Parathyroid adenoma (tissue), 2 donors: ENCODE measurements at regions not wholly inside any gene's neighbourhood (a gene's known extent, or its start where the extent isn't known, plus 50 kb on each side); places are given as distances from the start of the nearest gene placed in this dataset.

Experiments
- H2AFZ ChIP-seq: fragments of 300-600 bp; sonication (generic); one replicate; pipeline ENCODE4 v1.7.0; 2017; ENCODE audit warnings: antibody characterized with exemption, mild to moderate bottlenecking
- H3K27ac ChIP-seq: fragments of 300-600 bp; sonication (generic); one replicate; pipeline ENCODE4 v1.7.0; 2017
- H3K27me3 ChIP-seq: fragments of 300-600 bp; sonication (generic); one replicate; pipeline ENCODE4 v1.7.0; 2017; ENCODE audit warnings: low read length; ENCODE audit not compliant: control insufficient read depth, insufficient read depth
- H3K36me3 ChIP-seq: fragments of 300-600 bp; sonication (generic); one replicate; pipeline ENCODE4 v1.7.0; 2017; ENCODE audit warnings: low read length; ENCODE audit not compliant: control insufficient read depth, insufficient read depth
- H3K4me1 ChIP-seq: fragments of 300-600 bp; sonication (generic); one replicate; pipeline ENCODE4 v1.7.0; 2017; ENCODE audit warnings: control low read depth
- H3K4me2 ChIP-seq: fragments of 300-600 bp; sonication (generic); one replicate; pipeline ENCODE4 v1.7.0; 2017; ENCODE audit warnings: low read length
- H3K4me3 ChIP-seq: fragments of 300-600 bp; sonication (generic); one replicate; pipeline ENCODE4 v1.7.0; 2017; ENCODE audit warnings: low read depth, low read length
- H3K79me2 ChIP-seq: fragments of 300-600 bp; sonication (generic); one replicate; pipeline ENCODE4 v1.7.0; 2017; ENCODE audit warnings: control low read depth
- H3K9ac ChIP-seq: fragments of 300-600 bp; sonication (generic); one replicate; pipeline ENCODE4 v1.7.0; 2017; ENCODE audit warnings: mild to moderate bottlenecking
- H3K9me3 ChIP-seq: fragments of 300-600 bp; sonication (generic); one replicate; pipeline ENCODE4 v1.7.0; 2017; ENCODE audit warnings: low read length; ENCODE audit not compliant: control insufficient read depth
- CTCF ChIP-seq: fragments of 300-600 bp; sonication (generic); IDR thresholded peaks from one replicate; pipeline ENCODE4 v1.7.0; 2017; ENCODE audit warnings: antibody characterized with exemption, mild to moderate bottlenecking
- donor health status: primary hyperparathyroidism.

GRCh38 chr18:37964885-37965571 is 399.4 kb upstream of the CELF4 start:
- Histone ChIP-seq H3K9me3 (no peaks in the 10 kb centered on the region), H3K79me2 (no peaks in the 10 kb centered on the region), H3K9ac (no peak overlapping the region), H3K4me2 (no peak overlapping the region), H3K27ac (no peak overlapping the region), H3K4me1 (no peaks in the 10 kb centered on the region), H3K4me3 (no peak overlapping the region), H3K27me3 (no peaks in the 10 kb centered on the region), H2AFZ (no peak overlapping the region), H3K36me3 (no peaks in the 10 kb centered on the region)
- TF ChIP-seq CTCF: no peak

GRCh38 chr18:37963837-37964236 is 398.2 kb upstream of the CELF4 start:
- TF ChIP-seq CTCF: no peak
- Histone ChIP-seq H3K36me3 (no peaks in the 10 kb centered on the region), H3K4me3 (no peak overlapping the region), H2AFZ (no peak overlapping the region), H3K27ac (no peak overlapping the region), H3K4me1 (no peaks in the 10 kb centered on the region), H3K79me2 (no peaks in the 10 kb centered on the region), H3K9ac (no peak overlapping the region), H3K4me2 (no peak overlapping the region), H3K9me3 (no peaks in the 10 kb centered on the region), H3K27me3 (no peaks in the 10 kb centered on the region)

GRCh38 chr18:37962316-37962966 is 396.8 kb upstream of the CELF4 start:
- no peak overlapping the region for H3K9ac ChIP-seq
- H3K4me1 ChIP-seq: no peaks in the 10 kb centered on the region
- no peaks in the 10 kb centered on the region for H3K9me3 ChIP-seq
- H3K4me3 ChIP-seq: no peak overlapping the region
- H3K27me3 ChIP-seq: no peaks in the 10 kb centered on the region
- no peaks in the 10 kb centered on the region for H3K79me2 ChIP-seq
- no peaks in the 10 kb centered on the region for H3K36me3 ChIP-seq
- no peak overlapping the region for H3K27ac ChIP-seq
- H3K4me2 ChIP-seq: no peak overlapping the region
- H2AFZ ChIP-seq: no peak overlapping the region
- no peak for TF ChIP-seq CTCF

- Histone ChIP-seq H2AFZ (no peak overlapping the region), H3K36me3 (no peaks in the 10 kb centered on the region), H3K4me1 (no peaks in the 10 kb centered on the region), H3K4me2 (no peak overlapping the region), H3K4me3 (no peak overlapping the region), H3K79me2 (no peaks in the 10 kb centered on the region), H3K27me3 (no peaks in the 10 kb centered on the region), H3K27ac (no peak overlapping the region), H3K9me3 (no peaks in the 10 kb centered on the region), H3K9ac (no peak overlapping the region)
- TF ChIP-seq CTCF: no peak
Observed at GRCh38 chr18:37958499-37958898, 392.9 kb upstream of the CELF4 start.

- Histone ChIP-seq H3K9me3 (no peaks in the 10 kb centered on the region), H3K79me2 (no peaks in the 10 kb centered on the region), H3K4me3 (no peak overlapping the region), H3K4me1 (no peaks in the 10 kb centered on the region), H3K9ac (no peak overlapping the region), H3K27me3 (no peaks in the 10 kb centered on the region), H3K36me3 (no peaks in the 10 kb centered on the region), H2AFZ (no peak overlapping the region), H3K27ac (no peak overlapping the region), H3K4me2 (no peak overlapping the region)
- TF ChIP-seq CTCF: no peak
Observed at GRCh38 chr18:37956902-37957301, 391.3 kb upstream of the CELF4 start.
